ENCODE measurements at regions not wholly inside any gene's neighbourhood (a gene's known extent, or its start where the extent isn't known, plus 50 kb on each side); places are given as distances from the start of the nearest gene placed in this dataset.

DNA sequence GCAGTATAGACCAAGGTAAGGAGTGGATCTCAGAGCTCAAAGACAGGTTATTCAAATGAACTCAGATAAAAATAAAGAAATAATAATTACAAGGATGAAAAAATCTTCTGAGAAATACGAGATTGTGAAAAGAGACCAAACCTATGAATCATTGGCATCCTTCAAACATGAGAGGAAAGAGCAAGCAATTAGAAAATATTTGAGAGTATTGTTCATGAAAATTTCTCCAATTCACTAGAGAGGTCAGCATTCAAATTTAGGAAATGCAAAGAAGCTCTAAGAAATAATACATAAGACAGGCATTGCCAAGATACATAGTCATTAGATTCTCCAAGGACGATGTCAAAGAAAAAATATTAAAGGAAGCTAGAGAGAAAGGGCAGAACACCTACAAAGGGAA is 93.5 kb upstream of the GALNTL6 start:
- intact Hi-C loops (cut with micrococcal nuclease) = no loop called here

GRCh38 chr4:171718665-171719064 is 94.5 kb upstream of the GALNTL6 start:
- no peak overlapping the region for H2AFZ ChIP-seq (ENCODE audit: insufficient read depth, low read depth, low read length, poor library complexity, severe bottlenecking)
- ATAC-seq (ENCODE audit: low read depth) (no peak), DNase-seq (no peak)
- H3K27ac Mint-ChIP-seq = no peak overlapping the region
- H3K4me1 Mint-ChIP-seq = no peaks in the 10 kb centered on the region
- H3K4me2 ChIP-seq (replicated peaks; ENCODE audit: low read depth, low read length, poor library complexity, severe bottlenecking) = no peak overlapping the region
- no peak overlapping the region for H3K9ac ChIP-seq (ENCODE audit: low read length)
- intact Hi-C loops (cut with micrococcal nuclease) = no loop called here
- POLR2A ChIA-PET = no interaction called here
- H3K79me2 ChIP-seq (ENCODE audit: control insufficient read depth, insufficient read depth, low read length) = no peaks in the 10 kb centered on the region
- CTCF ChIA-PET = no interaction called here
- no peak overlapping the region for H3K27ac ChIP-seq (ENCODE audit: low read length in 2 of 2)
- peaks cover 0 to 20% (median 9%) of the 10 kb centered on the region in 3 donors for H3K9me3 ChIP-seq (ENCODE audit: control extremely low read depth in 1 of 3, control insufficient read depth in 2 of 3, insufficient read depth in 1 of 3, low read length in 2 of 3)
- no peaks in the 10 kb centered on the region for H3K36me3 ChIP-seq (replicated peaks in 1 of 2; ENCODE audit: control extremely low read depth in 1 of 2, control insufficient read depth in 1 of 2, extremely low read depth in 1 of 2, insufficient read depth in 2 of 2, low read length in 1 of 2)
- no peaks in the 10 kb centered on the region for H3K4me1 ChIP-seq (ENCODE audit: control insufficient read depth in 2 of 2, insufficient read depth in 2 of 2, low read length in 2 of 2)
- H3K27me3 ChIP-seq (replicated peaks in 1 of 4; ENCODE audit: control extremely low read depth in 1 of 4, control insufficient read depth in 3 of 4, insufficient read depth in 4 of 4, low read length in 3 of 4) = no peaks in the 10 kb centered on the region
- 100% methylated on average over 2 of the region's 2 CpGs for WGBS (ENCODE audit: insufficient coverage)
- H3K9me3 Mint-ChIP-seq (ENCODE audit: insufficient read depth) = peaks cover 4% of the 10 kb centered on the region
- TF ChIP-seq, protein P1, sequence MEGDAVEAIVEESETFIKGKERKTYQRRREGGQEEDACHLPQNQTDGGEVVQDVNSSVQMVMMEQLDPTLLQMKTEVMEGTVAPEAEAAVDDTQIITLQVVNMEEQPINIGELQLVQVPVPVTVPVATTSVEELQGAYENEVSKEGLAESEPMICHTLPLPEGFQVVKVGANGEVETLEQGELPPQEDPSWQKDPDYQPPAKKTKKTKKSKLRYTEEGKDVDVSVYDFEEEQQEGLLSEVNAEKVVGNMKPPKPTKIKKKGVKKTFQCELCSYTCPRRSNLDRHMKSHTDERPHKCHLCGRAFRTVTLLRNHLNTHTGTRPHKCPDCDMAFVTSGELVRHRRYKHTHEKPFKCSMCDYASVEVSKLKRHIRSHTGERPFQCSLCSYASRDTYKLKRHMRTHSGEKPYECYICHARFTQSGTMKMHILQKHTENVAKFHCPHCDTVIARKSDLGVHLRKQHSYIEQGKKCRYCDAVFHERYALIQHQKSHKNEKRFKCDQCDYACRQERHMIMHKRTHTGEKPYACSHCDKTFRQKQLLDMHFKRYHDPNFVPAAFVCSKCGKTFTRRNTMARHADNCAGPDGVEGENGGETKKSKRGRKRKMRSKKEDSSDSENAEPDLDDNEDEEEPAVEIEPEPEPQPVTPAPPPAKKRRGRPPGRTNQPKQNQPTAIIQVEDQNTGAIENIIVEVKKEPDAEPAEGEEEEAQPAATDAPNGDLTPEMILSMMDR (IDR thresholded peaks at IDR 0.05) = no peak
- TF ChIP-seq EZH2 (IDR thresholded peaks at IDR 0.05; ENCODE audit: borderline replicate concordance, insufficient read depth, low read depth, low read length, poor library complexity, severe bottlenecking) = no peak
- H3K4me3 Mint-ChIP-seq = no peak overlapping the region
- H3K27me3 Mint-ChIP-seq = no peaks in the 10 kb centered on the region
- no peaks in the 10 kb centered on the region for H4K20me1 ChIP-seq (ENCODE audit: control insufficient read depth, insufficient read depth, low read length, poor library complexity, severe bottlenecking)
- no peak overlapping the region for H3K4me3 ChIP-seq (ENCODE audit: control extremely low read depth in 1 of 5, extremely low read depth in 1 of 5, insufficient read depth in 1 of 5, low read depth in 2 of 5, low read length in 4 of 5)

More for the DNA sequence above, 93.5 kb upstream of the GALNTL6 start:
- H3K4me1 Mint-ChIP-seq = no peaks in the 10 kb centered on the region
- DNase-seq (no peak), ATAC-seq (ENCODE audit: low read depth) (no peak)
- Histone ChIP-seq H3K27ac (ENCODE audit: low read length in 2 of 2) (no peak overlapping the region), H3K27me3 (replicated peaks in 1 of 4; ENCODE audit: control extremely low read depth in 1 of 4, control insufficient read depth in 3 of 4, insufficient read depth in 4 of 4, low read length in 3 of 4) (no peaks in the 10 kb centered on the region), H3K36me3 (replicated peaks in 1 of 2; ENCODE audit: control extremely low read depth in 1 of 2, control insufficient read depth in 1 of 2, extremely low read depth in 1 of 2, insufficient read depth in 2 of 2, low read length in 1 of 2) (no peaks in the 10 kb centered on the region), H3K9me3 (ENCODE audit: control extremely low read depth in 1 of 3, control insufficient read depth in 2 of 3, insufficient read depth in 1 of 3, low read length in 2 of 3) (peaks cover 0 to 19% (median 9%) of the 10 kb centered on the region in 3 donors), H3K4me1 (ENCODE audit: control insufficient read depth in 2 of 2, insufficient read depth in 2 of 2, low read length in 2 of 2) (no peaks in the 10 kb centered on the region), H4K20me1 (ENCODE audit: control insufficient read depth, insufficient read depth, low read length, poor library complexity, severe bottlenecking) (no peaks in the 10 kb centered on the region), H3K4me3 (ENCODE audit: control extremely low read depth in 1 of 5, extremely low read depth in 1 of 5, insufficient read depth in 1 of 5, low read depth in 2 of 5, low read length in 4 of 5) (no peak overlapping the region), H3K9ac (ENCODE audit: low read length) (no peak overlapping the region), H3K4me2 (replicated peaks; ENCODE audit: low read depth, low read length, poor library complexity, severe bottlenecking) (no peak overlapping the region), H3K79me2 (ENCODE audit: control insufficient read depth, insufficient read depth, low read length) (no peaks in the 10 kb centered on the region), H2AFZ (ENCODE audit: insufficient read depth, low read depth, low read length, poor library complexity, severe bottlenecking) (no peak overlapping the region)
- TF ChIP-seq, protein P1 (IDR thresholded peaks at IDR 0.05) = no peak
- TF ChIP-seq EZH2 (IDR thresholded peaks at IDR 0.05; ENCODE audit: borderline replicate concordance, insufficient read depth, low read depth, low read length, poor library complexity, severe bottlenecking) = no peak
- H3K4me3 Mint-ChIP-seq = no peak overlapping the region
- no peaks in the 10 kb centered on the region for H3K27me3 Mint-ChIP-seq
- no peak overlapping the region for H3K27ac Mint-ChIP-seq
- H3K9me3 Mint-ChIP-seq (ENCODE audit: insufficient read depth) = peaks cover 4% of the 10 kb centered on the region
- POLR2A ChIA-PET = no interaction called here
- no CpG with 5 or more reads among the region's 2 CpGs for WGBS (ENCODE audit: insufficient coverage)
- CTCF ChIA-PET = no interaction called here
